ENCODE measurements at regions not wholly inside any gene's neighbourhood (a gene's known extent, or its start where the extent isn't known, plus 50 kb on each side); places are given as distances from the start of the nearest gene placed in this dataset.

DNA sequence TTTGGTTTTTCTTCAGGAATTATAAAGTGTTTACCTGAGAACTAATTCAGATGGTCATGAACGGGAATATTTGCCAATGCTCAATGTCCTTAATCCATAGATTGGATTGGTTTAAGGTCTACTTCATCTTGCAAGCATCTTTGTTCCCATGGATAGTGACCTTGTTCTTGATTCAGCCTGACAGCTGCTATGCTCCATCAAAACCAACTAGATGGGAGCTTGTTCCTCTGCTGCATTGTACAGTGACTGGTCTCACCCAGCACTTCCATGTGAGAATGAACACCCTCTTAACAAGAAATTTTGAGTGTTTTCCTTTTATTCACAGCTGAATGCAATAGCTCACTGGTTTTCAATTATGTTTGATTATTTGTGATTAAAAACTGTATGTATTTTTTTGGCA is 312.6 kb upstream of the ACTBL2 start:
- H3F3A ChIP-seq (ENCODE audit: control insufficient read depth, insufficient read depth): no peaks in the 10 kb centered on the region
- H3K79me2 ChIP-seq (ENCODE audit: control insufficient read depth, low read length): no peaks in the 10 kb centered on the region
- no peak overlapping the region for H3K27ac ChIP-seq (ENCODE audit: low read depth, low read length)
- no peak overlapping the region for H3K4me2 ChIP-seq (ENCODE audit: low read length)
- H3K27me3 ChIP-seq (ENCODE audit: control insufficient read depth, low read length): no peaks in the 10 kb centered on the region
- H3K4me1 ChIP-seq (ENCODE audit: control insufficient read depth, low read length): no peaks in the 10 kb centered on the region
- no peaks in the 10 kb centered on the region for H3K36me3 ChIP-seq (ENCODE audit: control insufficient read depth, low read length)
- H3K4me3 ChIP-seq (ENCODE audit: low read length): no peak overlapping the region
- TF ChIP-seq, protein P1, sequence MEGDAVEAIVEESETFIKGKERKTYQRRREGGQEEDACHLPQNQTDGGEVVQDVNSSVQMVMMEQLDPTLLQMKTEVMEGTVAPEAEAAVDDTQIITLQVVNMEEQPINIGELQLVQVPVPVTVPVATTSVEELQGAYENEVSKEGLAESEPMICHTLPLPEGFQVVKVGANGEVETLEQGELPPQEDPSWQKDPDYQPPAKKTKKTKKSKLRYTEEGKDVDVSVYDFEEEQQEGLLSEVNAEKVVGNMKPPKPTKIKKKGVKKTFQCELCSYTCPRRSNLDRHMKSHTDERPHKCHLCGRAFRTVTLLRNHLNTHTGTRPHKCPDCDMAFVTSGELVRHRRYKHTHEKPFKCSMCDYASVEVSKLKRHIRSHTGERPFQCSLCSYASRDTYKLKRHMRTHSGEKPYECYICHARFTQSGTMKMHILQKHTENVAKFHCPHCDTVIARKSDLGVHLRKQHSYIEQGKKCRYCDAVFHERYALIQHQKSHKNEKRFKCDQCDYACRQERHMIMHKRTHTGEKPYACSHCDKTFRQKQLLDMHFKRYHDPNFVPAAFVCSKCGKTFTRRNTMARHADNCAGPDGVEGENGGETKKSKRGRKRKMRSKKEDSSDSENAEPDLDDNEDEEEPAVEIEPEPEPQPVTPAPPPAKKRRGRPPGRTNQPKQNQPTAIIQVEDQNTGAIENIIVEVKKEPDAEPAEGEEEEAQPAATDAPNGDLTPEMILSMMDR (IDR thresholded peaks at IDR 0.05; ENCODE audit: low read depth, low read length, poor library complexity, severe bottlenecking): no peak
- no peak for TF ChIP-seq EZH2phosphoT487 (IDR thresholded peaks at IDR 0.05; ENCODE audit: borderline replicate concordance, low read length)
- no peaks in the 10 kb centered on the region for H3K9me2 ChIP-seq (replicated peaks; ENCODE audit: control insufficient read depth, low read length)
- H3K9me3 ChIP-seq (ENCODE audit: control insufficient read depth, insufficient read depth, low read length): no peaks in the 10 kb centered on the region
- H4K20me1 ChIP-seq (ENCODE audit: control insufficient read depth, insufficient read depth, low read depth, low read length): no peaks in the 10 kb centered on the region

DNA sequence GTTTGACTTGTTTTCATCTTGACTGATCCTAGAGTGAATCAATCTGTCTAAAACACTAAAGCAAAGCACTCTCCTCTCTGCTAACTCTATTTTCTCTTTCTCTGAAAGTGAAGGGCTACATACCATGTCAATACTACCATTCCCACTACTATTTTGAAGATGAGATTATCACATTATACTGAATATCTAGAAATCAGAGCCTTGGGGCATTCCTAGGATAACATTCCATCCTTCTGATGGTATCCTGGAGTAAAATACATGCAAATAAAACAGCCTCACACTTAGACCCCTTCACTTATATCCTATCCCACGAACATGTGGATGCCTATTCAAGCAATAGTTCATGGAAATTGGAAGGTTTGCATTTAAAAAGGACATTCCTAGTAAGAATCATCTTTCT is 309.3 kb upstream of the ACTBL2 start:
- Histone ChIP-seq H3K79me2 (ENCODE audit: control insufficient read depth, low read length) (no peaks in the 10 kb centered on the region), H3K9me3 (ENCODE audit: control insufficient read depth, insufficient read depth, low read length) (no peaks in the 10 kb centered on the region), H3K27me3 (ENCODE audit: control insufficient read depth, low read length) (no peaks in the 10 kb centered on the region), H3K4me2 (ENCODE audit: low read length) (no peak overlapping the region), H3K4me3 (ENCODE audit: low read length) (no peak overlapping the region), H3K4me1 (ENCODE audit: control insufficient read depth, low read length) (no peaks in the 10 kb centered on the region), H3K27ac (ENCODE audit: low read depth, low read length) (no peak overlapping the region), H3F3A (ENCODE audit: control insufficient read depth, insufficient read depth) (no peaks in the 10 kb centered on the region), H3K9me2 (replicated peaks; ENCODE audit: control insufficient read depth, low read length) (no peaks in the 10 kb centered on the region), H4K20me1 (ENCODE audit: control insufficient read depth, insufficient read depth, low read depth, low read length) (no peaks in the 10 kb centered on the region), H3K36me3 (ENCODE audit: control insufficient read depth, low read length) (no peaks in the 10 kb centered on the region)
- TF ChIP-seq, protein P1 (IDR thresholded peaks at IDR 0.05; ENCODE audit: low read depth, low read length, poor library complexity, severe bottlenecking): no peak
- no peak for TF ChIP-seq EZH2phosphoT487 (IDR thresholded peaks at IDR 0.05; ENCODE audit: borderline replicate concordance, low read length)

DNA sequence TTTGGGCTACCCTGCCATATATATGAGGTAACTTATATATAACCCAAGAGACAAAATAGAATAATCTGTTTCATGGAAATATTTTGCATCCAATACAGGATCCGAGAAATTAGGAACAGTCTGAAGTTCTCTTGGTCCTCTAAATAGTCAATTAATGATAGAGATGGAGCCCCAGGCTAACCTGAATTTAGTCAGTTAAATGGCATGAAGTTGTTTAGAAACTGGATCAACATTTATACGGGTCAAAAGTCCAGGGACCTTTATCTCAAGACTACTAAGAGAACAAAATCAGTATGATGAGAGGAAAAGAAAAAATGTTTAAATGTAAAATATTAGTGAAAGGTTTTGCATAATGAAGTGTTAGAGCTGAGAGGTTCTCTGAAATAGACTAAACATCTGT is 303.3 kb upstream of the ACTBL2 start:
- no peaks in the 10 kb centered on the region for H3K27me3 ChIP-seq (ENCODE audit: control insufficient read depth, low read length)
- TF ChIP-seq, protein P1 (IDR thresholded peaks at IDR 0.05; ENCODE audit: low read depth, low read length, poor library complexity, severe bottlenecking): no peak
- no peak for TF ChIP-seq EZH2phosphoT487 (IDR thresholded peaks at IDR 0.05; ENCODE audit: borderline replicate concordance, low read length)
- no peak overlapping the region for H3K4me2 ChIP-seq (ENCODE audit: low read length)
- H3K36me3 ChIP-seq (ENCODE audit: control insufficient read depth, low read length): no peaks in the 10 kb centered on the region
- H3K4me3 ChIP-seq (ENCODE audit: low read length): no peak overlapping the region
- no peaks in the 10 kb centered on the region for H4K20me1 ChIP-seq (ENCODE audit: control insufficient read depth, insufficient read depth, low read depth, low read length)
- no peaks in the 10 kb centered on the region for H3K9me2 ChIP-seq (replicated peaks; ENCODE audit: control insufficient read depth, low read length)
- no peaks in the 10 kb centered on the region for H3F3A ChIP-seq (ENCODE audit: control insufficient read depth, insufficient read depth)
- H3K79me2 ChIP-seq (ENCODE audit: control insufficient read depth, low read length): no peaks in the 10 kb centered on the region
- H3K4me1 ChIP-seq (ENCODE audit: control insufficient read depth, low read length): no peaks in the 10 kb centered on the region
- no peak overlapping the region for H3K27ac ChIP-seq (ENCODE audit: low read depth, low read length)
- no peaks in the 10 kb centered on the region for H3K9me3 ChIP-seq (ENCODE audit: control insufficient read depth, insufficient read depth, low read length)

DNA sequence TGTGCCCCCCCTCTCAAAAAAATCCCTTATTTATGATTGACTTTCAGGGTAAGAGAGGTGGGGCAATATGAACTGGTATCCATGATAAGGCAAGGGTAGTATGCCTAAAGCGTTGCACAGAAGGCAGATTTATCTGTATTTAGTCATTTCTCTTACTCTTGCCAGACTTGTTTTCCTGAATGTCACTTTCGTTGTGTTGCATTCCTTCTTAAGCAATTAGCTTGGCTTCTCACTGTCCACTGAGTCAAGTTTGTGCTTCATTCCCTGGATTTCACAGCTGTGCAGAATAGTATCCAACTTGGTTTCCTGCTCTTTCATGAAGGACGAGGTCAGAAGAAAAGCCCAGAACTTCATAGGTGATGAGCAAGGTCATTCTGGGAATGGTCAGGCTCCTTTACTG is 301.5 kb upstream of the ACTBL2 start:
- TF ChIP-seq, protein P1 (IDR thresholded peaks at IDR 0.05; ENCODE audit: low read depth, low read length, poor library complexity, severe bottlenecking): no peak
- no peak for TF ChIP-seq EZH2phosphoT487 (IDR thresholded peaks at IDR 0.05; ENCODE audit: borderline replicate concordance, low read length)
- H3K79me2 ChIP-seq (ENCODE audit: control insufficient read depth, low read length): no peaks in the 10 kb centered on the region
- no peaks in the 10 kb centered on the region for H4K20me1 ChIP-seq (ENCODE audit: control insufficient read depth, insufficient read depth, low read depth, low read length)
- H3F3A ChIP-seq (ENCODE audit: control insufficient read depth, insufficient read depth): no peaks in the 10 kb centered on the region
- no peaks in the 10 kb centered on the region for H3K9me3 ChIP-seq (ENCODE audit: control insufficient read depth, insufficient read depth, low read length)
- no peak overlapping the region for H3K4me2 ChIP-seq (ENCODE audit: low read length)
- H3K27ac ChIP-seq (ENCODE audit: low read depth, low read length): no peak overlapping the region
- no peaks in the 10 kb centered on the region for H3K4me1 ChIP-seq (ENCODE audit: control insufficient read depth, low read length)
- no peaks in the 10 kb centered on the region for H3K36me3 ChIP-seq (ENCODE audit: control insufficient read depth, low read length)
- H3K27me3 ChIP-seq (ENCODE audit: control insufficient read depth, low read length): no peaks in the 10 kb centered on the region
- no peak overlapping the region for H3K4me3 ChIP-seq (ENCODE audit: low read length)
- no peaks in the 10 kb centered on the region for H3K9me2 ChIP-seq (replicated peaks; ENCODE audit: control insufficient read depth, low read length)

Data from DOHH2 (cell line).